H9 (cell line): ENCODE measurements at regions not wholly inside any gene's neighbourhood (a gene's known extent, or its start where the extent isn't known, plus 50 kb on each side); places are given as distances from the start of the nearest gene placed in this dataset.

Experiments used
- DNase-seq: peaks from one replicate; pipeline ENCODE4 v3.0.0-alpha.2; 2017
- H2AFZ ChIP-seq: one replicate; pipeline ENCODE4 v1.6.1; 2013; ENCODE audit warnings: mild to moderate bottlenecking, low read length, control low read depth, moderate library complexity
- H2AK5ac ChIP-seq: 2 replicates; pipeline ENCODE4 v1.6.1; 2013; ENCODE audit warnings: low read length, control low read depth, mixed read lengths; ENCODE audit not compliant: insufficient read length
- H2BK120ac ChIP-seq: one replicate; pipeline ENCODE4 v1.6.1; 2013; ENCODE audit warnings: low read depth, mild to moderate bottlenecking, low read length, control low read depth, inconsistent platforms; ENCODE audit not compliant: poor library complexity, severe bottlenecking
- H2BK12ac ChIP-seq: 2 replicates; pipeline ENCODE4 v1.6.1; 2013; ENCODE audit warnings: low read length, control low read depth, mixed read lengths, low read depth; ENCODE audit not compliant: insufficient read length
- H2BK15ac ChIP-seq: 2 replicates; pipeline ENCODE4 v1.6.1; 2013; ENCODE audit warnings: low read depth, low read length, control low read depth
- H2BK20ac ChIP-seq: one replicate; pipeline ENCODE4 v1.6.1; 2013; ENCODE audit warnings: low read depth, mild to moderate bottlenecking, low read length, control low read depth, inconsistent platforms; ENCODE audit not compliant: poor library complexity, severe bottlenecking
- H2BK5ac ChIP-seq: 2 replicates; pipeline ENCODE4 v1.6.1; 2013; ENCODE audit warnings: low read length, control low read depth, mixed read lengths; ENCODE audit not compliant: insufficient read length
- H3K14ac ChIP-seq: 2 replicates; pipeline ENCODE4 v1.6.1; 2013; ENCODE audit warnings: low read length, control low read depth; ENCODE audit not compliant: insufficient read depth
- H3K18ac ChIP-seq: 2 replicates; pipeline ENCODE4 v1.6.1; 2013; ENCODE audit warnings: low read depth, mild to moderate bottlenecking, mixed read lengths, low read length, control low read depth; ENCODE audit not compliant: insufficient read length
- H3K23ac ChIP-seq: 2 replicates; pipeline ENCODE4 v1.6.1; 2013; ENCODE audit warnings: low read length, control low read depth, mixed read lengths, low read depth; ENCODE audit not compliant: insufficient read length
- H3K23me2 ChIP-seq: 2 replicates; pipeline ENCODE4 v1.6.1; 2013; ENCODE audit warnings: low read depth, mild to moderate bottlenecking, mixed read lengths, low read length, control low read depth; ENCODE audit not compliant: insufficient read length, poor library complexity, severe bottlenecking
- H3K27ac ChIP-seq: 2 replicates; pipeline ENCODE4 v1.5.1; 2013; ENCODE audit warnings: low read length, control low read depth, mixed read lengths, low read depth; ENCODE audit not compliant: insufficient read length
- H3K27me3 ChIP-seq: 2 replicates; pipeline ENCODE4 v1.6.1; 2013; ENCODE audit warnings: low read length, control low read depth, inconsistent platforms; ENCODE audit not compliant: insufficient read depth
- H3K4ac ChIP-seq: 2 replicates; pipeline ENCODE4 v1.6.1; 2013; ENCODE audit warnings: low read depth, mild to moderate bottlenecking, control low read depth, inconsistent platforms, low read length, moderate library complexity
- H3K4me1 ChIP-seq: 2 replicates; pipeline ENCODE4 v1.6.1; 2013; ENCODE audit warnings: low read length, control low read depth, inconsistent platforms; ENCODE audit not compliant: insufficient read depth
- H3K4me2 ChIP-seq: 2 replicates; pipeline ENCODE4 v1.6.1; 2013; ENCODE audit warnings: low read length, control low read depth, mixed read lengths; ENCODE audit not compliant: insufficient read length, insufficient read depth
- H3K56ac ChIP-seq: 2 replicates; pipeline ENCODE4 v1.6.1; 2013; ENCODE audit warnings: low read depth, mild to moderate bottlenecking, mixed read lengths, low read length, control low read depth; ENCODE audit not compliant: insufficient read length
- H3K79me1 ChIP-seq: 2 replicates; pipeline ENCODE4 v1.6.1; 2013; ENCODE audit warnings: low read depth, mild to moderate bottlenecking, moderate library complexity, low read length, control low read depth, inconsistent platforms; ENCODE audit not compliant: insufficient read depth, poor library complexity, severe bottlenecking
- H3K79me2 ChIP-seq: 2 replicates; pipeline ENCODE4 v1.6.1; 2013; ENCODE audit warnings: low read length, control low read depth, inconsistent platforms; ENCODE audit not compliant: insufficient read depth
- H3K9ac ChIP-seq: 2 replicates; pipeline ENCODE4 v1.6.1; 2013; ENCODE audit warnings: low read length, control low read depth, mixed read lengths; ENCODE audit not compliant: insufficient read length; ENCODE audit errors: extremely low read depth
- H3K9me3 ChIP-seq: one replicate; pipeline ENCODE4 v1.6.1; 2013; ENCODE audit warnings: low read depth, low read length, inconsistent platforms; ENCODE audit not compliant: control insufficient read depth
- H3T11ph ChIP-seq: one replicate; pipeline ENCODE4 v1.6.1; 2013; ENCODE audit warnings: mild to moderate bottlenecking, low read length, control low read depth, inconsistent platforms
- H4K20me1 ChIP-seq: one replicate; pipeline ENCODE4 v1.6.1; 2013; ENCODE audit not compliant: control insufficient read depth, insufficient read length, insufficient read depth
- H4K5ac ChIP-seq: 2 replicates; pipeline ENCODE4 v1.6.1; 2013; ENCODE audit warnings: low read depth, mild to moderate bottlenecking, mixed read lengths, low read length, control low read depth; ENCODE audit not compliant: insufficient read length
- H4K8ac ChIP-seq: replicated peaks from 2 replicates; pipeline ENCODE4 v1.6.1; 2013; ENCODE audit warnings: low read length, control low read depth, mixed read lengths, low read depth; ENCODE audit not compliant: insufficient read length
- H4K91ac ChIP-seq: 2 replicates; pipeline ENCODE4 v1.6.1; 2013; ENCODE audit warnings: low read depth, mild to moderate bottlenecking, moderate library complexity, mixed read lengths, low read length, control low read depth; ENCODE audit not compliant: insufficient read length
- H3K27ac Mint-ChIP-seq, 3 experiments: 2 replicates in 2 of 3; 3 replicates in 1 of 3; pipeline ENCODE4 v1.8.0; 2020 to 2021; ENCODE audit warnings: mixed read lengths in 3 of 3, mild to moderate bottlenecking in 1 of 3, moderate library complexity in 1 of 3
- H3K27me3 Mint-ChIP-seq: 2 replicates; pipeline ENCODE4 v1.8.0; 2021; ENCODE audit warnings: low read depth, mild to moderate bottlenecking, moderate library complexity, mixed read lengths
- H3K36me3 Mint-ChIP-seq, 3 experiments: 2 replicates in 2 of 3; 3 replicates in 1 of 3; pipeline ENCODE4 v1.8.0; 2020 to 2021; ENCODE audit warnings: low read depth in 3 of 3, mixed read lengths in 3 of 3; ENCODE audit not compliant: insufficient read depth in 1 of 3
- H3K4me1 Mint-ChIP-seq, 2 experiments: 2 replicates each; pipeline ENCODE4 v1.8.0; 2020; ENCODE audit warnings: mixed read lengths in 2 of 2
- H3K4me3 Mint-ChIP-seq, 2 experiments: 2 replicates in 1 of 2; 3 replicates in 1 of 2; pipeline ENCODE4 v1.8.0; 2020 to 2021; ENCODE audit warnings: mild to moderate bottlenecking in 2 of 2, mixed read lengths in 2 of 2, moderate library complexity in 1 of 2
- H3K9me3 Mint-ChIP-seq, 2 experiments: 2 replicates in 1 of 2; 3 replicates in 1 of 2; pipeline ENCODE4 v1.8.0; 2020; ENCODE audit warnings: mild to moderate bottlenecking in 2 of 2, mixed read lengths in 2 of 2, moderate library complexity in 1 of 2
- WGBS: extraction: QIAGEN DNeasy Blood & Tissue Kit; methylation state at CpG from one replicate; pipeline ENCODE4 v1.1.7; 2013; ENCODE audit warnings: missing lambda C conversion rate, low lambda C conversion rate, mixed read lengths; ENCODE audit not compliant: insufficient read length; ENCODE audit errors: extremely low coverage; 5-methylcytosine and 5-hydroxymethylcytosine counted together
- TF ChIP-seq, protein P1 (sequence below): fragments of 200-600 bp; sonication (generic); conservative IDR thresholded peaks from 3 replicates; pipeline ENCODE4 v1.8.0; 2021; ENCODE audit warnings: antibody characterized with exemption, mild to moderate bottlenecking

- no peak overlapping the region for H3K9ac ChIP-seq
- H3K56ac ChIP-seq = no peak overlapping the region
- no peaks in the 10 kb centered on the region for H4K20me1 ChIP-seq
- no peaks in the 10 kb centered on the region for H3K79me2 ChIP-seq
- no peak overlapping the region for H2BK15ac ChIP-seq
- H3K9me3 ChIP-seq = no peaks in the 10 kb centered on the region
- H3K4me1 ChIP-seq = no peaks in the 10 kb centered on the region
- Mint-ChIP-seq H3K27ac (no peak overlapping the region), H3K4me3 (no peak overlapping the region), H3K4me1 (no peaks in the 10 kb centered on the region), H3K9me3 (no peaks in the 10 kb centered on the region), H3K27me3 (no peaks in the 10 kb centered on the region), H3K36me3 (no peaks in the 10 kb centered on the region)
- H3K27me3 ChIP-seq = no peaks in the 10 kb centered on the region
- H3K4me2 ChIP-seq = no peak overlapping the region
- no peak overlapping the region for H3K27ac ChIP-seq
- H3T11ph ChIP-seq = no peak overlapping the region
- H4K8ac ChIP-seq = no peak overlapping the region
- WGBS = no CpG with 5 or more reads among the region's 1 CpG
- no peak overlapping the region for H2BK120ac ChIP-seq
- no peaks in the 10 kb centered on the region for H3K79me1 ChIP-seq
- H3K4ac ChIP-seq = no peak overlapping the region
- TF ChIP-seq, protein P1, sequence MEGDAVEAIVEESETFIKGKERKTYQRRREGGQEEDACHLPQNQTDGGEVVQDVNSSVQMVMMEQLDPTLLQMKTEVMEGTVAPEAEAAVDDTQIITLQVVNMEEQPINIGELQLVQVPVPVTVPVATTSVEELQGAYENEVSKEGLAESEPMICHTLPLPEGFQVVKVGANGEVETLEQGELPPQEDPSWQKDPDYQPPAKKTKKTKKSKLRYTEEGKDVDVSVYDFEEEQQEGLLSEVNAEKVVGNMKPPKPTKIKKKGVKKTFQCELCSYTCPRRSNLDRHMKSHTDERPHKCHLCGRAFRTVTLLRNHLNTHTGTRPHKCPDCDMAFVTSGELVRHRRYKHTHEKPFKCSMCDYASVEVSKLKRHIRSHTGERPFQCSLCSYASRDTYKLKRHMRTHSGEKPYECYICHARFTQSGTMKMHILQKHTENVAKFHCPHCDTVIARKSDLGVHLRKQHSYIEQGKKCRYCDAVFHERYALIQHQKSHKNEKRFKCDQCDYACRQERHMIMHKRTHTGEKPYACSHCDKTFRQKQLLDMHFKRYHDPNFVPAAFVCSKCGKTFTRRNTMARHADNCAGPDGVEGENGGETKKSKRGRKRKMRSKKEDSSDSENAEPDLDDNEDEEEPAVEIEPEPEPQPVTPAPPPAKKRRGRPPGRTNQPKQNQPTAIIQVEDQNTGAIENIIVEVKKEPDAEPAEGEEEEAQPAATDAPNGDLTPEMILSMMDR = no peak
- no peak overlapping the region for H2BK12ac ChIP-seq
- no peak overlapping the region for H2BK20ac ChIP-seq
- H4K91ac ChIP-seq = no peak overlapping the region
- no peak overlapping the region for H3K14ac ChIP-seq
- no peak overlapping the region for H2AK5ac ChIP-seq
- no peak overlapping the region for H2BK5ac ChIP-seq
- no peaks in the 10 kb centered on the region for H3K23me2 ChIP-seq
- H3K23ac ChIP-seq = no peak overlapping the region
- no peak overlapping the region for H3K18ac ChIP-seq
- DNase-seq = no peak
- no peak overlapping the region for H2AFZ ChIP-seq
- H4K5ac ChIP-seq = no peak overlapping the region
Observed at GRCh38 chr18:26792661-26793060, 72.8 kb downstream of the AQP4 start.
